ENCODE measurements at regions not wholly inside any gene's neighbourhood (a gene's known extent, or its start where the extent isn't known, plus 50 kb on each side); places are given as distances from the start of the nearest gene placed in this dataset.

- no peak overlapping the region for H3K9ac ChIP-seq (replicated peaks; ENCODE audit: extremely low read depth, insufficient read depth, low read length)
- POLR2A ChIA-PET: no interaction called here
- DNase-seq (ENCODE audit: low read depth, low spot score) (no peak), FAIRE-seq (no peak)
- no peaks in the 10 kb centered on the region for H4K20me1 ChIP-seq (replicated peaks; ENCODE audit: control insufficient read depth, extremely low read depth, insufficient read depth, low read length)
- BruUV-seq (replicated peaks): no TSS peak
- H3K4me3 ChIP-seq (replicated peaks in 1 of 3; ENCODE audit: insufficient read depth in 1 of 3, low read depth in 1 of 3, low read length in 3 of 3): no peak overlapping the region
- H3K9me3 ChIP-seq (replicated peaks; ENCODE audit: control insufficient read depth, insufficient read depth, low read length): no peaks in the 10 kb centered on the region
- peaks cover 8% of the 10 kb centered on the region for H3K4me1 ChIP-seq (ENCODE audit: control insufficient read depth, extremely low read depth, insufficient read depth, low read length)
- dilution Hi-C loops (cut with MboI; ENCODE audit: extremely low pct_ligation_motif_present, low sequenced_read_pairs): no loop called here
- H3K36me3 ChIP-seq (ENCODE audit: control insufficient read depth in 2 of 2, extremely low read depth in 1 of 2, insufficient read depth in 2 of 2, low read length in 2 of 2): no peaks in the 10 kb centered on the region
- H3K9me1 ChIP-seq (replicated peaks; ENCODE audit: control insufficient read depth, extremely low read depth, insufficient read depth, low read length): peaks cover 2% of the 10 kb centered on the region
- H3K27me3 ChIP-seq (ENCODE audit: control insufficient read depth in 2 of 2, insufficient read depth in 2 of 2, low read length in 2 of 2): no peaks in the 10 kb centered on the region
- H3K79me2 ChIP-seq (ENCODE audit: control insufficient read depth, insufficient read depth, low read length): no peaks in the 10 kb centered on the region
- intact Hi-C loops (cut with micrococcal nuclease): no loop called here
- H3K4me2 ChIP-seq (ENCODE audit: insufficient read depth, low read length): no peak overlapping the region
- no peak overlapping the region for H3K27ac ChIP-seq (ENCODE audit: insufficient read depth, low read depth, low read length)
- no peak overlapping the region for H2AFZ ChIP-seq (ENCODE audit: low read depth, low read length)
- CTCF ChIA-PET: no interaction called here
- TF ChIP-seq JUN (IDR thresholded peaks at IDR 0.05; ENCODE audit: borderline replicate concordance, insufficient read depth, insufficient read length, low read depth) (no peak), CTCF (IDR thresholded peaks at IDR 0.05; ENCODE audit: extremely low read depth in 1 of 2, insufficient read depth in 1 of 2, low read depth in 1 of 2, low read length in 2 of 2) (no peak), MAX (IDR thresholded peaks at IDR 0.05; ENCODE audit: insufficient read depth, insufficient read length) (no peak), POLR2A (IDR thresholded peaks at IDR 0.05; ENCODE audit: low read depth, low read length) (no peak), GATA2 (IDR thresholded peaks at IDR 0.05; ENCODE audit: insufficient read depth, insufficient read length, low read depth, low read length) (no peak), EZH2 (IDR thresholded peaks at IDR 0.05; ENCODE audit: borderline replicate concordance, low read depth, low read length, severe bottlenecking) (no peak), FOS (IDR thresholded peaks at IDR 0.05; ENCODE audit: borderline replicate concordance, insufficient read depth, low read length) (no peak), MYC (IDR thresholded peaks at IDR 0.05; ENCODE audit: low read depth, low read length) (no peak)
These were observed 759.0 kb upstream of the EPHA5 start for GRCh38 chr4:66429276-66429675.

Measured in endothelial cell of umbilical vein (primary cell).